ENCODE measurements at regions not wholly inside any gene's neighbourhood (a gene's known extent, or its start where the extent isn't known, plus 50 kb on each side); places are given as distances from the start of the nearest gene placed in this dataset.

GRCh38 chr4:184329659-184330400, 112.2 kb upstream of the ENPP6 start:
- no peak for TF ChIP-seq CTCF (IDR thresholded peaks at IDR 0.05; ENCODE audit: borderline replicate concordance, extremely low read depth, insufficient read depth)
- Histone ChIP-seq H3K36me3 (ENCODE audit: control insufficient read depth in 2 of 3, insufficient read depth in 3 of 3, low read length in 3 of 3) (no peaks in the 10 kb centered on the region), H3K27ac (ENCODE audit: low read depth in 2 of 2, low read length in 2 of 2) (peak overlapping the region in 1 of 2 donors; percentile 3), H3K27me3 (ENCODE audit: control insufficient read depth, insufficient read depth, low read length) (no peaks in the 10 kb centered on the region), H3K4me3 (ENCODE audit: low read length in 3 of 3) (no peak overlapping the region), H3K9me3 (ENCODE audit: control insufficient read depth in 2 of 3, insufficient read depth in 1 of 3, low read length in 3 of 3) (no peaks in the 10 kb centered on the region), H3K9ac (ENCODE audit: low read length in 3 of 3) (peak overlapping the region in 1 of 3 donors; percentile 2), H3K4me1 (ENCODE audit: control insufficient read depth in 2 of 3, insufficient read depth in 2 of 3, low read depth in 1 of 3, low read length in 3 of 3) (peaks cover 7 to 10% (median 9%) of the 10 kb centered on the region in 3 donors)
- no peak for FAIRE-seq
- intact Hi-C loops (cut with DNase I): no loop called here
- peak in 3 of 5 donors; percentile 29 to 83 (median 60) for DNase-seq

- intact Hi-C loops (cut with DNase I): no loop called here
- no peak for FAIRE-seq
- Histone ChIP-seq H3K9ac (ENCODE audit: low read length in 3 of 3) (peak overlapping the region in 1 of 3 donors; percentile 2), H3K27me3 (ENCODE audit: control insufficient read depth, insufficient read depth, low read length) (no peaks in the 10 kb centered on the region), H3K27ac (ENCODE audit: low read depth in 2 of 2, low read length in 2 of 2) (peak overlapping the region in 1 of 2 donors; percentile 26), H3K36me3 (ENCODE audit: control insufficient read depth in 2 of 3, insufficient read depth in 3 of 3, low read length in 3 of 3) (no peaks in the 10 kb centered on the region), H3K9me3 (ENCODE audit: control insufficient read depth in 2 of 3, insufficient read depth in 1 of 3, low read length in 3 of 3) (no peaks in the 10 kb centered on the region), H3K4me1 (ENCODE audit: control insufficient read depth in 2 of 3, insufficient read depth in 2 of 3, low read depth in 1 of 3, low read length in 3 of 3) (peaks cover 7 to 10% (median 9%) of the 10 kb centered on the region in 3 donors), H3K4me3 (ENCODE audit: low read length in 3 of 3) (no peak overlapping the region)
- no peak for TF ChIP-seq CTCF (IDR thresholded peaks at IDR 0.05; ENCODE audit: borderline replicate concordance, extremely low read depth, insufficient read depth)
- DNase-seq: peak in 3 of 5 donors; percentile 31 to 69 (median 64)
Observed at GRCh38 chr4:184329235-184329634, 111.6 kb upstream of the ENPP6 start.

GRCh38 chr4:184328022-184328736, 110.5 kb upstream of the ENPP6 start:
- intact Hi-C loops (cut with DNase I): no loop called here
- no peak overlapping the region for H3K27ac ChIP-seq (ENCODE audit: low read depth in 2 of 2, low read length in 2 of 2)
- peak in 1 of 5 donors; percentile 27 for DNase-seq

More at GRCh38 chr4:184328022-184328736, 110.5 kb upstream of the ENPP6 start:
- Histone ChIP-seq H3K36me3 (ENCODE audit: control insufficient read depth in 2 of 3, insufficient read depth in 3 of 3, low read length in 3 of 3) (no peaks in the 10 kb centered on the region), H3K4me1 (ENCODE audit: control insufficient read depth in 2 of 3, insufficient read depth in 2 of 3, low read depth in 1 of 3, low read length in 3 of 3) (peaks cover 7 to 10% (median 9%) of the 10 kb centered on the region in 3 donors), H3K27me3 (ENCODE audit: control insufficient read depth, insufficient read depth, low read length) (no peaks in the 10 kb centered on the region), H3K9me3 (ENCODE audit: control insufficient read depth in 2 of 3, insufficient read depth in 1 of 3, low read length in 3 of 3) (no peaks in the 10 kb centered on the region), H3K9ac (ENCODE audit: low read length in 3 of 3) (no peak overlapping the region), H3K4me3 (ENCODE audit: low read length in 3 of 3) (no peak overlapping the region)
- FAIRE-seq: no peak
- TF ChIP-seq CTCF (IDR thresholded peaks at IDR 0.05; ENCODE audit: borderline replicate concordance, extremely low read depth, insufficient read depth): no peak

All from kidney (tissue), 13 donors.